K562 (cell line): ENCODE measurements at regions not wholly inside any gene's neighbourhood (a gene's known extent, or its start where the extent isn't known, plus 50 kb on each side); places are given as distances from the start of the nearest gene placed in this dataset.

ENCODE experiments used
- ATF7 ChIP-seq: fragments of 450-650 bp; IDR thresholded peaks from 2 replicates; pipeline ENCODE4 v1.7.1; 2014; ENCODE audit warnings: mild to moderate bottlenecking, moderate library complexity
- CEBPB ChIP-seq: fragments of 450-650 bp; IDR thresholded peaks from 2 replicates; pipeline ENCODE4 v1.6.1; 2016; ENCODE audit warnings: missing genetic modification characterization, missing compliant biosample characterization
- EZH2 ChIP-seq: IDR thresholded peaks from 2 replicates; pipeline ENCODE4 v1.6.1; 2012; ENCODE audit warnings: low read depth, mild to moderate bottlenecking, inconsistent platforms, low read length, borderline replicate concordance
- MAZ ChIP-seq, 2 experiments: fragments of 450-650 bp in 1 of 2; sonication (generic) in 1 of 2; formaldehyde crosslinking; IDR thresholded peaks in 1 of 2; conservative IDR thresholded peaks in 1 of 2; 2 replicates each; pipeline versions ENCODE4 v1.4.0 to v1.5.0; 2020; ENCODE audit warnings: mild to moderate bottlenecking in 1 of 2, missing genetic modification reagents in 1 of 2
- PCBP2 ChIP-seq: fragments of 200-400 bp; formaldehyde crosslinking; IDR thresholded peaks from 2 replicates; pipeline ENCODE4 v1.6.1; 2018; ENCODE audit warnings: low read length, low read depth, mild to moderate bottlenecking, moderate library complexity; ENCODE audit not compliant: poor library complexity, severe bottlenecking
- PHF20 ChIP-seq: fragments of 450-650 bp; IDR thresholded peaks from 2 replicates; pipeline ENCODE4 v1.6.1; 2018; ENCODE audit not compliant: partially characterized antibody
- POLR2B ChIP-seq: fragments of 450-650 bp; IDR thresholded peaks from 2 replicates; pipeline ENCODE4 v1.6.1; 2018; ENCODE audit warnings: low read depth; ENCODE audit not compliant: partially characterized antibody
- POLR2G ChIP-seq: fragments of 200-400 bp; formaldehyde crosslinking; IDR thresholded peaks from 2 replicates; pipeline ENCODE4 v1.6.1; 2017; ENCODE audit warnings: low read depth, mild to moderate bottlenecking, antibody characterized with exemption, low read length, moderate library complexity
- RUNX1 ChIP-seq: sonication (generic); IDR thresholded peaks from 2 replicates; pipeline ENCODE4 v1.6.1; 2016; ENCODE audit warnings: antibody characterized with exemption, low read depth
- SPI1 ChIP-seq: IDR thresholded peaks from 2 replicates; pipeline ENCODE4 v1.6.1; 2011; ENCODE audit warnings: low read depth, low read length, control low read depth, borderline replicate concordance
- SRSF3 ChIP-seq: fragments of 200-400 bp; formaldehyde crosslinking; IDR thresholded peaks from 2 replicates; pipeline ENCODE4 v1.6.1; 2016; ENCODE audit warnings: mild to moderate bottlenecking, low read length, moderate library complexity; ENCODE audit not compliant: insufficient read depth
- ZBTB40 ChIP-seq, 2 experiments: fragments of 450-650 bp in 1 of 2; sonication (generic) in 1 of 2; formaldehyde crosslinking in 1 of 2; IDR thresholded peaks; 2 replicates each; pipeline versions ENCODE4 v1.7.1 to v1.9.0; 2016 to 2022; ENCODE audit warnings: inconsistent platforms in 1 of 2, mild to moderate bottlenecking in 1 of 2, missing genetic modification reagents in 1 of 2
- ZNF175 ChIP-seq: fragments of 200-800 bp; sonication (Bioruptor generic); IDR thresholded peaks from 2 replicates; pipeline ENCODE4 v1.6.1; 2016; ENCODE audit warnings: low read depth, mild to moderate bottlenecking, missing genetic modification characterization, missing compliant biosample characterization
- ZNF583 ChIP-seq: fragments of 250-450 bp; sonication (Bioruptor Pico); IDR thresholded peaks from 2 replicates; pipeline ENCODE4 v1.4.0; 2020
- TF ChIP-seq, protein P1 (sequence below): fragments of 250-450 bp; sonication (Bioruptor Pico); IDR thresholded peaks from 2 replicates; pipeline ENCODE4 v1.8.0; 2022; ENCODE audit warnings: inconsistent platforms, mild to moderate bottlenecking, moderate library complexity, borderline replicate concordance

- TF ChIP-seq ZBTB40 (IDR thresholded peaks at IDR 0.05) (no peak), ZBTB40 (CRISPR knock-in tag; IDR thresholded peaks at IDR 0.05) (no peak), MAZ (CRISPR knock-in tag; conservative IDR thresholded peaks at IDR 0.05 in 1 of 2, IDR thresholded peaks at IDR 0.05 in 1 of 2) (no peak), CEBPB (peak; percentile 70), PCBP2 (no peak), POLR2G (no peak), POLR2B (no peak), RUNX1 (no peak), SRSF3 (no peak), PHF20 (no peak), ATF7 (peak; percentile 33; the same call in 1 of the 2 replicates), ZNF583 (CRISPR knock-in tag) (no peak), SPI1 (no peak), ZNF175 (no peak), EZH2 (no peak)
- TF ChIP-seq, protein P1, sequence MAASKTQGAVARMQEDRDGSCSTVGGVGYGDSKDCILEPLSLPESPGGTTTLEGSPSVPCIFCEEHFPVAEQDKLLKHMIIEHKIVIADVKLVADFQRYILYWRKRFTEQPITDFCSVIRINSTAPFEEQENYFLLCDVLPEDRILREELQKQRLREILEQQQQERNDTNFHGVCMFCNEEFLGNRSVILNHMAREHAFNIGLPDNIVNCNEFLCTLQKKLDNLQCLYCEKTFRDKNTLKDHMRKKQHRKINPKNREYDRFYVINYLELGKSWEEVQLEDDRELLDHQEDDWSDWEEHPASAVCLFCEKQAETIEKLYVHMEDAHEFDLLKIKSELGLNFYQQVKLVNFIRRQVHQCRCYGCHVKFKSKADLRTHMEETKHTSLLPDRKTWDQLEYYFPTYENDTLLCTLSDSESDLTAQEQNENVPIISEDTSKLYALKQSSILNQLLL = no peak
These were observed 135.7 kb downstream of the DNAJB6 start (continued) for GRCh38 chr7:157472311-157473050.
